M059J (cell line): ENCODE measurements at regions not wholly inside any gene's neighbourhood (a gene's known extent, or its start where the extent isn't known, plus 50 kb on each side); places are given as distances from the start of the nearest gene placed in this dataset.

Experiments
- DNase-seq: peaks from one replicate; pipeline ENCODE4 v3.0.0-alpha.2; 2012; ENCODE audit warnings: low read depth

DNA sequence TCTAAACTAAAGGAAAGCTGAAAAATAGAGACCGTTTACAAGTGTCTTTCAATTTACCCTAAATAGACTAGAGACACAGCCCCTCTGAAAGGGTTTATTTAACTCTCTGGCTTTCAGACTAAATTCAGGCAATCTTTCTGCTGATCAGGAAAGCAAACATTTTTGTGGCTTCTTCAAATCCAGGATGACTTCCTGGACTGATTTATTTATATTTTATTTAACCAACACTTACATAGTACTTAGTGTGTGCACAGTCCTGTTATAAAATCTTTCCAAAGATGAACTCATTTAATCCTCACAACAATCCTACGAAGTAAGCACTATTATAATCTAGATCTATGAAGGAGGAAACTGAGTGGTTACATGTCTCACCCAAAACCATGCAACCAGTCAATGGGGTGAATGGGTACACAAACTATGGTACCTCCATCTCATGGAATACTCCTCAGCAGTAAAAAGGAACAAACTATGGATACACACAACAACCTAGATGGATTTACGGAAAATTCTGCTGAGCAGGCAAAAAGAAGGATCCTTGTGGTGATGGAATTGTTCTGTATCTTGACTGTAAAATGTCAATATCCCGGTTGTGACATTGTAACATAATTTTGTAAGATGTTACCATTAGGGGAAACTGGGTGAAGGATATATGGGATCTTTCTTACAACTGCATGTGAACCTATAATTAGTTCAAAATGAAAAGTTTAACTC lies 64.1 kb upstream of the MAMLD1 start:
- DNase-seq: peak; percentile 52

DNA sequence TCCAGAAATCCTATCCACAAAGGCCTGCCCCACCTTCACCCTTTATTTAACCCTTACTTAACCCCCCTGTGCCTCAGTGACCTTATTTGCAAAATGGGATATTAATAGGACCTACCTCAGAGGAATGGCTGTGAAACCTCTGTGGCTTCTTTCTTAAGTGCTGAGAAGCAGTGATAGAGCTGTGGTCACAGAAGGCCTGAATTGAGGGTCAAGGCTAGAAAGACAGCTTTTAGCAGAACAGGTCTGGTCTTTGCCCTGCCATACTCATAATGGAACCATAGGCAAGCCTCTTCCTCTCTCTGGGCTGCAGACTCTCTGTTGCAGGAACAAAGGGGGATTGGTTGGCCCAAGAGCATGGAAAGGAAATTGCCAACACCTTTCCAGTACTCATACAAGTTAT lies 63.5 kb upstream of the MAMLD1 start:
- no peak for DNase-seq

DNA sequence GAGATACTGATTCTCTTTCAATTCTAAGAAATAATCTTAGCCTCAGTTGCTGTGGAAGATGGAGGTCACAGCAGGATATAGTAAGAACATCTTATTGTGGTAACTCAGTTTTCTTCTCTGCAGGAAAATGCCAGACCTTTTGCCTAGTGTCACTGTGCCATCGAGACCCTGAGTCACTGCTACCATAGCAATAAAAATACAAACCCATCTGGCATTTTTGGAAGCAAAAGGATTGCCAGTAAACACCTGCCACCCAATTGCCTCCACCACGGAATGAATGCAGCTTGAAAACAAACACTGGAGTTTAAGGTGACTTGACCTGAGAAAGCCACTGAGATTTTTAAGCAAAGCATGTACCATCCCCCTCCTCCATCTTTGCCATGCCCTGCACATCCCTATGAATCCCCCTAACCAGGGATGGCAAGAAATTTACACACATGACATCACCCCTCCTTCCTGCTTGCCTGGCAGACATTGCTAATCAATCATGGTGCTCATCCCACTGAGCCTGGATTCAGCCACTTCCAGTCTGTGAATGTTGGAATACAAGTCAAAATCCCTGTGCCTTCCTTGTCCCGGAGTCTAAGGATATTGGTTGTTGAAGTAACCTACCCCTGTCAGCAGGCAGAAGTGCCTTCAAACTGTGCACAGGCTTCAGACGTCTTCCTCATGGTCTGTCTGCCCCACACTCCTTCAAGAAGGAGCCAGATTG lies 59.6 kb upstream of the MAMLD1 start:
- peak; percentile 62 for DNase-seq

DNA sequence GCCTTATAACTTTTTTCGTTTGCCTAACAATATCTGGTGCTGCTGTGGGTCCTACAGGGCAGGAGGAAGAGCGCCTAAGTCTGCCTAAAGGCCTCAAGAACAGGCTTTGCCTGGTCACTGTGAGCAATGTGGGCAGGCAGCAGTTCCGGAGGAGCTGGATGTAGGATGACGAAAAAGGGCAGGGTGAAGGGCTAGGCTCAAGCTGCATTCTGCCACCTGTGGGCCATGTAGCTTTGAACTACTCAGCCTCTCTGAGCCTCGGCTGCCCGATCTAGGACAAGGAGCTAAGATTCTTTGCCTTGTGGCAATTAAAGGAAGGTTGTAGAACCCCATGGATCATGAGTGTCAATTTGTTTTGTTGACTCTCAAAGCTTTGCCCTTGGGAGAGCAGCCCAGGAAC lies 57.1 kb upstream of the MAMLD1 start:
- no peak for DNase-seq

DNA sequence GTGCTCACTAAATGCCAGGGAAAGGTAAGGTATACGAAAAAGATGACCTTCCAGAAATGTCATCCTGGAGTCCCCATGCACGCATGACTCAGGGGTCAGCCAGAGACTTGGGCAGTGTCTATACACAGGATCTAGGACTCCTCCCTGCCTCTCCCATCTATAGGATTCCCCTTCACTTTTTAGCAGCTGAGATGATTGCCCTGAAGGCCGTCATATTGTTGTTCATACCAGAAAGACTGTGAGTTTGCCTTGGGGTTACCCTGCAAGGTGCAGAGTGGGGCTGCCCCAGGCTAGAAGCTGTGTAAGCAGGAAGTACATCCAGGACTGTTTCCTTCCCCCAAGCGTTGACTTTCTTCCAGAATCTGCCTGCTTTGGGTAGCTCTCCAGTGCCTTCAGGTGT lies 55.1 kb upstream of the MAMLD1 start:
- DNase-seq: no peak

DNA sequence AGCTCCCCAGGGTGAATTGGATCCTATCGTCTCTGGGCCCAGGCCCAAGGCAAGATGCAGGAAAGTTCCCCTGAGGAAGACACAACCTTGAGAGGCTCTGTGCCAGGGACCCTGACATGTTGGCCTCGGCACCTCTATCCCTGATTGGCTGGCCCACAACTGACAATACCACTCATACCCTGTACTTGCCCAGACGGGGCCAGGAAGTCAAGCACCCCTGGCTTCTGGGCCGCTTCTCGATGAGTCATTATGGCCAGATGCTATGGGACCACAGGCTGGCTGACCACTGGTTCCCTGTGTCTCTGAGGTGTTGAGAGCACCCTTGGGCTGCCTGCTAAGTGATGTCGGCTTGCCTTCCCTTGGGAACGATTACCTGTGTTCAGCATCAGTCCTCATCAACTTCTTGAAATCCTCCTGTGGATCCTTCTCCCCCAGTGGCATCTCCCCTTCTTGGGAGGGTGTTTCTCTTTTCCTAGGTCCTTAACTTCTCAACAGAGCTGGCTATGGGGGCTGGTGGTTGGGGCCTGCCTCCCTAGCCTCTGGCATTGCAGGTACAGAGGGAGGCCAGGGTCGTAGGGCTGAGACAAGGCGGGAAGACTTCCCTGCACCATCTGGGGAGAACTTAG lies 54.5 kb upstream of the MAMLD1 start:
- DNase-seq: peak; percentile 70

DNA sequence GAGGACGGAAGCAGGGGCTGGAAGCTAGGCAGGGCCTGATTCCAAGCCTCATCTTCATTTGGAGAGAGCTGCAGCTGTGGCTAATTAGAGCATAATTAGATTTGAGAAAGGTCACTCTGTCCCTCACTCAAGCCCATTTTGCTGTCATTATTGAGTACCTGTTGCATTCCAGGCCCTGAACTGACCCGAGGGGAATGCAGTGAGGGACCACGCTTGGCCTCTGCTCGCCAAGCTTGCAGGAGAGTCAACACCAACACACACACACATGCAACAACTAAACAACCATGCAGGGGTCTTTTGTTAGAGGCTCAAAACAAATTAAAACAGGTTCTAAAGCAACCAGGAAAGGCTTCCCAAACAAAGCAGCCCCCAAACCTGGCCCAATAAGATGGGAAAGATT lies 52.7 kb upstream of the MAMLD1 start:
- DNase-seq: no peak

DNA sequence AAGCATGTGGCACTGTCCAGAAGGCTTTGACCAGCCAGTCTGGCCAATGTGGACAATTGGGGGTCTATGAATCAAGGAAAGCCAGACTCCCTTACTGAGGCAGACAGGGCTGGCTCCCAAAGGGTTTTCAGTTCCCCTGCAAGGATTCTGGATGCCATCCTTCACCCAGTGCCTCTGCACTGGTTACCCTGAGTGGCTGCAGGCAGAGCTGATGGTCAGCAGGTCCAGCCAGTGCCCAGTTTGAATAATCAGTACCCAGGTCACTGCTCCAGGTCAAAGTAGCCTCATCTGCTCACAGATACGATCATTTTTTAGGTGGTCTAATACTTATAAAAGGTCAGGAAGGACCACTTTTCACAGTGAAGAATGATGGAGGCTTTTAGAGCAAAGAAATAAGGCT lies 52.2 kb upstream of the MAMLD1 start:
- DNase-seq: no peak

DNA sequence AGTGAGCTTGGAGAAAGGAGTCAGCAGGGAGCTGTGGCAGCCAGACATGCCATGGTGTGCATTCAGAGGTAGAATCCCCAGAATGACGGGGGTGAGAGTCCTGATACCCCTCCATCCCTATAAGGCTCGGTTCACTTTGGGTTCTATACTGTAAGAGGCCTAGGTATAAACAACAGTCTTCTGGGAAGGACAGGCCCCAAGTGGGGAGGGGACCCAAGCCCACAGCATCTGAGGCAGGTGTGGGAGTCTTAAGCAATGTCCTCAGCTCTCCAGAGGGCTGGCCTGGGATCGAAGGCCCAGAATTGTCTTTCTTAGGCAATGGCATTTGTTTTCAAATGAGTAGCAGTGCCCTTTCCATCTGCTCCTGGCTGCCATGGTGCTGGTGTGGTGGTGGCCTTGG lies 50.2 kb upstream of the MAMLD1 start:
- no peak for DNase-seq
